ENCODE measurements at regions not wholly inside any gene's neighbourhood (a gene's known extent, or its start where the extent isn't known, plus 50 kb on each side); places are given as distances from the start of the nearest gene placed in this dataset.

DNA sequence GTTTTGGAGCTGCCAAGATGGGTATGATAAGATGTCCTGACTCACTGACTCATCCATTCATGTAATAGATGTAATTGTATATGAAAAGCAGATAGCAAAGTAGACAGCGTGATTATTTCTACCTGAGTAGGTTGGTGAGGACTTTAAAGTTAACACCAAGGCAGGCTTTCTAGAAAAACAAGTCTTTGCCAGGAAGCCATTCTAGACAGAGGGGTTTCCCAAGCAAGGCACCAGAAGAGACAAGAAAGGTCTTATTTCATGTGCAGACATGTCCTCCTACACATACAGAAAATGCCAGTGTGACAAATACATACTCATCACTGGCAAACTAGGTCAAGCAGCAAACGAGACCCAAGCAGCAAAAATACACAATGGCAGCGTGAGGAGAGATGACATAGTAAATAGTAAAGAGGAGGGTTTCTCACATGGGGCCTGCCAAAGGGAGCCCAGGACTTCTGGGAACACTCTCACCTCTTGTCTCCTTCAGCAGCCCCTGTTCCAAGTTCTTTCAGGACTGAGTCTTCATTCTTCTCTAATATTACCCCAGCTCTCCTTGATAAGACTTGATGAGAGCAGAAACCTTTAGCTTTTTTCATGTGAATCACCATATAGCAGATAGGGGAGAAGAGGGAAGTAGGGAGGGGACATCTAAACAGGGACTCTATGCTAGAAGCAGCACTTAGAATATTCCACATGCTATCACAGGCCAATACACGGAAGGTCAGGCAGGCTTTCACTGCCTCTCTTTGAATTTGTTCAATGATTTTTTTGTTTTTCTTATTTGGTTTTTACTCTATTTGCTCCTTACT lies 114.6 kb upstream of the ATP1B1 start:
- no peaks in the 10 kb centered on the region for H3K27me3 ChIP-seq (ENCODE audit: insufficient read depth, poor library complexity, severe bottlenecking)
- no peak for TF ChIP-seq POLR2AphosphoS5 (IDR thresholded peaks at IDR 0.05; ENCODE audit: low read depth)
- TF ChIP-seq GABPA (IDR thresholded peaks at IDR 0.05; ENCODE audit: low read depth), result no peak
- TF ChIP-seq, protein P1, sequence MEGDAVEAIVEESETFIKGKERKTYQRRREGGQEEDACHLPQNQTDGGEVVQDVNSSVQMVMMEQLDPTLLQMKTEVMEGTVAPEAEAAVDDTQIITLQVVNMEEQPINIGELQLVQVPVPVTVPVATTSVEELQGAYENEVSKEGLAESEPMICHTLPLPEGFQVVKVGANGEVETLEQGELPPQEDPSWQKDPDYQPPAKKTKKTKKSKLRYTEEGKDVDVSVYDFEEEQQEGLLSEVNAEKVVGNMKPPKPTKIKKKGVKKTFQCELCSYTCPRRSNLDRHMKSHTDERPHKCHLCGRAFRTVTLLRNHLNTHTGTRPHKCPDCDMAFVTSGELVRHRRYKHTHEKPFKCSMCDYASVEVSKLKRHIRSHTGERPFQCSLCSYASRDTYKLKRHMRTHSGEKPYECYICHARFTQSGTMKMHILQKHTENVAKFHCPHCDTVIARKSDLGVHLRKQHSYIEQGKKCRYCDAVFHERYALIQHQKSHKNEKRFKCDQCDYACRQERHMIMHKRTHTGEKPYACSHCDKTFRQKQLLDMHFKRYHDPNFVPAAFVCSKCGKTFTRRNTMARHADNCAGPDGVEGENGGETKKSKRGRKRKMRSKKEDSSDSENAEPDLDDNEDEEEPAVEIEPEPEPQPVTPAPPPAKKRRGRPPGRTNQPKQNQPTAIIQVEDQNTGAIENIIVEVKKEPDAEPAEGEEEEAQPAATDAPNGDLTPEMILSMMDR (IDR thresholded peaks at IDR 0.05; ENCODE audit: insufficient read depth, low read length), result no peak
- TF ChIP-seq, protein P2, sequence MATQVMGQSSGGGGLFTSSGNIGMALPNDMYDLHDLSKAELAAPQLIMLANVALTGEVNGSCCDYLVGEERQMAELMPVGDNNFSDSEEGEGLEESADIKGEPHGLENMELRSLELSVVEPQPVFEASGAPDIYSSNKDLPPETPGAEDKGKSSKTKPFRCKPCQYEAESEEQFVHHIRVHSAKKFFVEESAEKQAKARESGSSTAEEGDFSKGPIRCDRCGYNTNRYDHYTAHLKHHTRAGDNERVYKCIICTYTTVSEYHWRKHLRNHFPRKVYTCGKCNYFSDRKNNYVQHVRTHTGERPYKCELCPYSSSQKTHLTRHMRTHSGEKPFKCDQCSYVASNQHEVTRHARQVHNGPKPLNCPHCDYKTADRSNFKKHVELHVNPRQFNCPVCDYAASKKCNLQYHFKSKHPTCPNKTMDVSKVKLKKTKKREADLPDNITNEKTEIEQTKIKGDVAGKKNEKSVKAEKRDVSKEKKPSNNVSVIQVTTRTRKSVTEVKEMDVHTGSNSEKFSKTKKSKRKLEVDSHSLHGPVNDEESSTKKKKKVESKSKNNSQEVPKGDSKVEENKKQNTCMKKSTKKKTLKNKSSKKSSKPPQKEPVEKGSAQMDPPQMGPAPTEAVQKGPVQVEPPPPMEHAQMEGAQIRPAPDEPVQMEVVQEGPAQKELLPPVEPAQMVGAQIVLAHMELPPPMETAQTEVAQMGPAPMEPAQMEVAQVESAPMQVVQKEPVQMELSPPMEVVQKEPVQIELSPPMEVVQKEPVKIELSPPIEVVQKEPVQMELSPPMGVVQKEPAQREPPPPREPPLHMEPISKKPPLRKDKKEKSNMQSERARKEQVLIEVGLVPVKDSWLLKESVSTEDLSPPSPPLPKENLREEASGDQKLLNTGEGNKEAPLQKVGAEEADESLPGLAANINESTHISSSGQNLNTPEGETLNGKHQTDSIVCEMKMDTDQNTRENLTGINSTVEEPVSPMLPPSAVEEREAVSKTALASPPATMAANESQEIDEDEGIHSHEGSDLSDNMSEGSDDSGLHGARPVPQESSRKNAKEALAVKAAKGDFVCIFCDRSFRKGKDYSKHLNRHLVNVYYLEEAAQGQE (IDR thresholded peaks at IDR 0.05; ENCODE audit: insufficient replicate concordance, low read depth), result no peak
- TF ChIP-seq SPI1 (IDR thresholded peaks at IDR 0.05; ENCODE audit: borderline replicate concordance, low read depth), result no peak
- no peak for DNase-seq (ENCODE audit: low read depth in 1 of 2, low spot score in 1 of 2)

DNA sequence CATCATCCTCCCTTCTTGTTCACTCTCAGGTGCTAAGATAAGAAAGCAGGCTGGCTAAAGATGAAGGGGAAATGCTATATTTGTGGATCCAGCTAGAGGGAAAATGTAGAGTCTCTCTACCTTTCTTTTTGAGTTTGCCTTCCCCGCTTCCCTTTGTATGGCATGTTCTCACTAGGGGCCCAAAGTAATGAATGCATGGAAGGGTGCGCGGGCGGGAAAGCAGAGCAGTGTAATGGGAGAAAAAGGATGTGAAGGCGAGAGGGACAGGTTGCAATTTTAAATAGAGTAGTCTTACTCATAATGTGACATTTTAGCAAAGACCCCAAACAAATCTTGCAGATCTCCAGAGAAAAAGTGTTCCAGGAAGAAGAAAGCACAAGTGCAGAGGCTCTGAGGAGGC lies 105.1 kb upstream of the ATP1B1 start:
- DNase-seq (ENCODE audit: low read depth in 1 of 2, low spot score in 1 of 2), result no peak
- H3K4me3 ChIP-seq (replicated peaks; ENCODE audit: insufficient read depth, low read length), result no peak overlapping the region
- H3K27me3 ChIP-seq (ENCODE audit: insufficient read depth, poor library complexity, severe bottlenecking), result no peaks in the 10 kb centered on the region
- H3K27ac ChIP-seq (replicated peaks), result no peak overlapping the region
- TF ChIP-seq, protein P2 (IDR thresholded peaks at IDR 0.05; ENCODE audit: insufficient replicate concordance, low read depth), result no peak
- TF ChIP-seq, protein P1 (IDR thresholded peaks at IDR 0.05; ENCODE audit: insufficient read depth, low read length), result no peak
- no peak for TF ChIP-seq POLR2AphosphoS5 (IDR thresholded peaks at IDR 0.05; ENCODE audit: low read depth)
- no peak for TF ChIP-seq GABPA (IDR thresholded peaks at IDR 0.05; ENCODE audit: low read depth)
- no peak for TF ChIP-seq SPI1 (IDR thresholded peaks at IDR 0.05; ENCODE audit: borderline replicate concordance, low read depth)

More for the DNA sequence above, 114.6 kb upstream of the ATP1B1 start:
- no peak overlapping the region for H3K27ac ChIP-seq (replicated peaks)
- no peak overlapping the region for H3K4me3 ChIP-seq (replicated peaks; ENCODE audit: insufficient read depth, low read length)

DNA sequence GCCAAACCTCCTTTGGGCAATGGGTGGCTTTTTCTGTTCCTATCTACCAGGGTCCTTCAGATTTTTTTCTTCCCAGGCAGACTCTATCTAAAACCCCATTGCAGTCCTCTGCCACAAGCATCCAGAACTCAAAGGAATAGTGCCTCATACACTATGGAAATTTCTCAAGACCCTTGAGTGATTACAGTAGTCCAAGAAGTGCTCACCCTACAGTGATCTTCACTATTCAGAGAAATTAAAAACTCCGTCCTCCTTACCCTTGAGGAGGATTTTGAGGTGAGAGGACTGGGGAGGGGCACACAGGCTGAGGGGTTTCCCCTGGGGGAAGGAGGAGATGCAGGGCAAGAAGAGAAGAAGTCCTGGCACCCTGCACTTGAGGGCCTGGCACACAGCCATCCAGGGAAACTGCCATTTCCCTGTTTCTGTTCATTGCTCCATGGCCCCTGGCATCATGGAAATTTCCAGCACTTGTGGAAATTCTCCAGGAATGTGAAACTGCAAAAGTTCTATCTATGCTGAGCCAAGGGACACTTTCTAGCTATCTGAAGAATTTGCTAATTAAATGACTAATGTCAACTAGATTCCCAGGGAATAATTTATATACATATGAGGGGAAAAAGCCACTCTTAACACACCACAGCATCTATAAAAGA lies 102.5 kb upstream of the ATP1B1 start:
- no peaks in the 10 kb centered on the region for H3K27me3 ChIP-seq (ENCODE audit: insufficient read depth, poor library complexity, severe bottlenecking)
- no peak for DNase-seq (ENCODE audit: low read depth in 1 of 2, low spot score in 1 of 2)
- H3K27ac ChIP-seq (replicated peaks), result no peak overlapping the region
- no peak overlapping the region for H3K4me3 ChIP-seq (replicated peaks; ENCODE audit: insufficient read depth, low read length)
- TF ChIP-seq, protein P1 (IDR thresholded peaks at IDR 0.05; ENCODE audit: insufficient read depth, low read length), result no peak
